SK-N-SH (cell line): ENCODE measurements at regions not wholly inside any gene's neighbourhood (a gene's known extent, or its start where the extent isn't known, plus 50 kb on each side); places are given as distances from the start of the nearest gene placed in this dataset.

Experiments used
- CTCF ChIA-PET: fragments of 300-600, 350-600 bp; formaldehyde crosslinking; extraction: SDS; loops from one replicate; lab custom pipeline; 2021; lab: Yijun Ruan, JAX
- POLR2A ChIA-PET: fragments of 350-600 bp; sonication (Branson Sonifier 250); formaldehyde crosslinking; extraction: SDS; loops from one replicate; lab custom pipeline; 2020; ENCODE audit warnings: antibody characterized with exemption, inconsistent platforms; lab: Yijun Ruan, JAX
- DNase-seq: peaks from one replicate; pipeline ENCODE4 v3.0.0; 2012
- H2AFZ ChIP-seq: fragments of 200-600 bp; sonication (generic); 2 replicates; pipeline ENCODE4 v1.8.1; 2016; ENCODE audit warnings: antibody characterized with exemption, mild to moderate bottlenecking, low read depth
- H3F3A ChIP-seq: fragments of 200-600 bp; sonication (generic); replicated peaks from 2 replicates; pipeline ENCODE3; 2016; ENCODE audit warnings: antibody characterized with exemption, mild to moderate bottlenecking; ENCODE audit not compliant: insufficient read depth
- H3K27ac ChIP-seq, 2 experiments: fragments of 200-500 bp in 1 of 2; fragments of 200-600 bp in 1 of 2; sonication (Bioruptor generic) in 1 of 2; sonication (generic), shearing (Covaris generic) in 1 of 2; 2 replicates each; pipeline versions ENCODE4 v1.5.1 to v1.6.1; 2014 to 2016; ENCODE audit warnings: low read depth in 2 of 2, inconsistent platforms in 1 of 2, low read length in 1 of 2, mild to moderate bottlenecking in 1 of 2, mixed read lengths in 1 of 2
- H3K27me3 ChIP-seq: fragments of 200-600 bp; sonication (generic), shearing (Covaris generic); 2 replicates; pipeline ENCODE4 v1.6.1; 2016; ENCODE audit warnings: mixed run types; ENCODE audit not compliant: insufficient read depth
- H3K36me3 ChIP-seq, 2 experiments: fragments of 200-500 bp in 1 of 2; fragments of 200-600 bp in 1 of 2; sonication (Bioruptor generic) in 1 of 2; sonication (generic) in 1 of 2; replicated peaks in 1 of 2; 2 replicates each; pipeline versions ENCODE3 to v1.5.1; 2014 to 2016; ENCODE audit warnings: low read length in 1 of 2, mild to moderate bottlenecking in 1 of 2; ENCODE audit not compliant: insufficient read depth in 2 of 2, control insufficient read depth in 1 of 2
- H3K4me1 ChIP-seq, 2 experiments: fragments of 200-500 bp in 1 of 2; fragments of 200-600 bp in 1 of 2; sonication (Bioruptor generic) in 1 of 2; sonication (generic), shearing (Covaris generic) in 1 of 2; 2 replicates each; pipeline versions ENCODE4 v1.5.1 to v1.6.1; 2014 to 2016; ENCODE audit warnings: low read depth in 1 of 2, low read length in 1 of 2, mixed run types in 1 of 2; ENCODE audit not compliant: insufficient read depth in 2 of 2, control insufficient read depth in 1 of 2
- H3K4me2 ChIP-seq: fragments of 200-600 bp; sonication (generic), shearing (Covaris generic); 2 replicates; pipeline ENCODE4 v1.6.1; 2017; ENCODE audit warnings: mixed run types
- H3K4me3 ChIP-seq, 2 experiments: fragments of 200-500 bp in 1 of 2; fragments of 200-600 bp in 1 of 2; sonication (Bioruptor generic) in 1 of 2; sonication (generic), shearing (Covaris generic) in 1 of 2; 2 replicates each; pipeline versions ENCODE4 v1.5.1 to v1.8.1; 2014 to 2016; ENCODE audit warnings: low read depth in 2 of 2, inconsistent platforms in 1 of 2, low read length in 1 of 2, mild to moderate bottlenecking in 1 of 2, mixed read lengths in 1 of 2, moderate library complexity in 1 of 2
- H3K79me2 ChIP-seq: fragments of 200-600 bp; sonication (generic); 2 replicates; pipeline ENCODE4 v1.8.1; 2017; ENCODE audit warnings: mild to moderate bottlenecking; ENCODE audit not compliant: insufficient read depth
- H3K9ac ChIP-seq: fragments of 200-600 bp; sonication (generic); 2 replicates; pipeline ENCODE4 v1.6.1; 2017; ENCODE audit warnings: mixed run types
- H3K9me2 ChIP-seq: fragments of 200-600 bp; sonication (generic); 2 replicates; pipeline ENCODE4 v1.6.1; 2017; ENCODE audit warnings: mixed run types
- H3K9me3 ChIP-seq: fragments of 200-600 bp; sonication (generic); 2 replicates; pipeline ENCODE4 v1.6.1; 2017; ENCODE audit warnings: mixed run types, mild to moderate bottlenecking, moderate library complexity
- H4K20me1 ChIP-seq: fragments of 200-600 bp; sonication (generic); 2 replicates; pipeline ENCODE4 v1.6.1; 2017; ENCODE audit warnings: mild to moderate bottlenecking, mixed run types; ENCODE audit not compliant: insufficient read depth
- EP300 ChIP-seq, 2 experiments: IDR thresholded peaks; 2 replicates each; pipeline versions ENCODE4 v1.4.0 to v1.6.1; 2012; ENCODE audit warnings: borderline replicate concordance in 1 of 2, low read depth in 1 of 2, low read length in 1 of 2
- FOXJ3 ChIP-seq: sonication (generic); formaldehyde crosslinking; IDR thresholded peaks from 2 replicates; pipeline ENCODE4 v1.5.1; 2020; ENCODE audit warnings: mild to moderate bottlenecking, missing genetic modification reagents
- FOXM1 ChIP-seq: IDR thresholded peaks from 2 replicates; pipeline ENCODE4 v1.4.0; 2012; ENCODE audit warnings: low read depth, mild to moderate bottlenecking
- GATA2 ChIP-seq: sonication (generic); formaldehyde crosslinking; IDR thresholded peaks from 2 replicates; pipeline ENCODE4 v1.5.0; 2020; ENCODE audit warnings: mild to moderate bottlenecking, missing genetic modification reagents
- MEF2A ChIP-seq: IDR thresholded peaks from 2 replicates; pipeline ENCODE4 v1.4.0; 2012; ENCODE audit warnings: low read depth, borderline replicate concordance
- MXI1 ChIP-seq: IDR thresholded peaks from 2 replicates; pipeline ENCODE4 v1.6.1; 2012; ENCODE audit warnings: mild to moderate bottlenecking, low read depth, low read length, improper control_type of control experiment
- NRF1 ChIP-seq: IDR thresholded peaks from 2 replicates; pipeline ENCODE4 v1.6.1; 2012; ENCODE audit warnings: low read depth, mild to moderate bottlenecking, low read length
- POLR2AphosphoS5 ChIP-seq: IDR thresholded peaks from 2 replicates; pipeline ENCODE4 v1.6.1; 2012; ENCODE audit warnings: low read depth, low read length
- RAD21 ChIP-seq: IDR thresholded peaks from 2 replicates; pipeline ENCODE4 v1.6.1; 2012; ENCODE audit warnings: mild to moderate bottlenecking, low read length
- RCOR1 ChIP-seq: fragments of 150-350 bp; IDR thresholded peaks from 2 replicates; pipeline ENCODE4 v1.6.1; 2017; ENCODE audit warnings: antibody characterized with exemption, low read length
- RFX5 ChIP-seq: IDR thresholded peaks from 2 replicates; pipeline ENCODE4 v1.6.1; 2012; ENCODE audit warnings: mild to moderate bottlenecking, improper control_type of control experiment, low read length
- RXRA ChIP-seq: IDR thresholded peaks from 2 replicates; pipeline ENCODE4 v1.4.0; 2012; ENCODE audit warnings: low read depth, mild to moderate bottlenecking, borderline replicate concordance
- SIN3A ChIP-seq: IDR thresholded peaks from 2 replicates; pipeline ENCODE4 v1.6.1; 2012; ENCODE audit warnings: low read depth, mild to moderate bottlenecking, low read length, moderate library complexity, borderline replicate concordance
- SMC3 ChIP-seq: IDR thresholded peaks from 2 replicates; pipeline ENCODE4 v1.6.1; 2012; ENCODE audit warnings: low read depth, low read length, improper control_type of control experiment
- TAF1 ChIP-seq: IDR thresholded peaks from 2 replicates; pipeline ENCODE4 v1.6.1; 2012; ENCODE audit warnings: low read depth, mild to moderate bottlenecking, low read length, moderate library complexity, borderline replicate concordance
- TCF12 ChIP-seq: IDR thresholded peaks from 2 replicates; pipeline ENCODE4 v1.4.0; 2012
- WGBS: methylation state at CpG from one replicate; pipeline ENCODE4 v1.1.6; 2017; ENCODE audit warnings: low lambda C conversion rate; 5-methylcytosine and 5-hydroxymethylcytosine counted together
- TF ChIP-seq, protein P1 (sequence below): fragments of 150-350 bp; IDR thresholded peaks from 2 replicates; pipeline ENCODE4 v1.6.1; 2017; ENCODE audit warnings: antibody characterized with exemption, low read length, low read depth, borderline replicate concordance
- TF ChIP-seq, protein P2 (sequence below): IDR thresholded peaks from 2 replicates; pipeline ENCODE4; 2012
- TF ChIP-seq, protein P3 (sequence below): IDR thresholded peaks from 2 replicates; pipeline ENCODE4 v1.4.0; 2012; ENCODE audit warnings: low read depth
- TF ChIP-seq, protein P4 (sequence below): fragments of 200-600 bp; sonication (generic); IDR thresholded peaks from 2 replicates; pipeline ENCODE4 v1.6.1; 2017; ENCODE audit warnings: antibody characterized with exemption, mild to moderate bottlenecking, moderate library complexity
- TF ChIP-seq, protein P5 (sequence below): IDR thresholded peaks from 2 replicates; pipeline ENCODE4 v1.4.0; 2012; ENCODE audit warnings: low read depth, borderline replicate concordance

DNA sequence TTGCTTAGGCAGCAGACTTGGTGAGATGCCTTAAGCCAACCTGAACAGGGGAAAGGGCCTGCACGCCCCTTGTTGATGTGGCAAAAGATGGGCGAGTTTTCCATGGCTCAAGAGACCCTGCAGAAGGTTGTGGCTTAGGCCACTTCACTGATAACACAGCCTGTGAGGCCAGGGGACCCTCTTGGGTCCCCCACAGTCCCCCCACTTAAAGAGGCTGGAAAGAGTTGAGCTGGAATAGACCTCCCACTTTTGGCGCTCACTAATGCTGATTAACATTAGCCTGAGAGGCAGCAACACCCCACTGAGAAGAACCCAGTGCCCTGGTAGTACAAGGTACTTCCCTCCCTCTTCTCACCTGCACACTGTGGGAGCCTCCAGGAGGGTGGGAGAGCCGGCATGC is 107.5 kb downstream of the TRIM29 start:
- H3K79me2 ChIP-seq, result no peaks in the 10 kb centered on the region
- peaks cover 0 to 21% of the 10 kb centered on the region in 2 experiments; a peak in 1 of 4 replicates for H3K4me1 ChIP-seq
- WGBS, result 14% methylated on average over 4 of the region's 4 CpGs
- POLR2A ChIA-PET, result no interaction called here
- no peak for DNase-seq
- H3K27ac ChIP-seq, result no peak overlapping the region
- no peaks in the 10 kb centered on the region for H3K27me3 ChIP-seq
- no peaks in the 10 kb centered on the region for H3F3A ChIP-seq
- H3K4me2 ChIP-seq, result no peak overlapping the region
- no peaks in the 10 kb centered on the region for H3K9me3 ChIP-seq
- no peak overlapping the region for H3K4me3 ChIP-seq
- no peak overlapping the region for H2AFZ ChIP-seq
- no peaks in the 10 kb centered on the region for H3K9me2 ChIP-seq
- H4K20me1 ChIP-seq, result no peaks in the 10 kb centered on the region
- CTCF ChIA-PET, result interaction anchor here (1.3 kb wide), 1 partner anchor 124 kb away, joined by 4 read pairs; no protein-coding TSS in a partner anchor
- TF ChIP-seq RXRA (no peak), RCOR1 (no peak), GATA2 (no peak), EP300 (IDR thresholded peaks at IDR 0.05; ENCODE audit: borderline replicate concordance in 1 of 2, low read depth in 1 of 2, low read length in 1 of 2) (no peak), FOXJ3 (no peak), RAD21 (no peak), RFX5 (no peak), MXI1 (no peak), NRF1 (no peak), SIN3A (no peak), MEF2A (no peak)
- TF ChIP-seq, protein P1, sequence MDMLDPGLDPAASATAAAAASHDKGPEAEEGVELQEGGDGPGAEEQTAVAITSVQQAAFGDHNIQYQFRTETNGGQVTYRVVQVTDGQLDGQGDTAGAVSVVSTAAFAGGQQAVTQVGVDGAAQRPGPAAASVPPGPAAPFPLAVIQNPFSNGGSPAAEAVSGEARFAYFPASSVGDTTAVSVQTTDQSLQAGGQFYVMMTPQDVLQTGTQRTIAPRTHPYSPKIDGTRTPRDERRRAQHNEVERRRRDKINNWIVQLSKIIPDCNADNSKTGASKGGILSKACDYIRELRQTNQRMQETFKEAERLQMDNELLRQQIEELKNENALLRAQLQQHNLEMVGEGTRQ, result no peak
- TF ChIP-seq, protein P2, sequence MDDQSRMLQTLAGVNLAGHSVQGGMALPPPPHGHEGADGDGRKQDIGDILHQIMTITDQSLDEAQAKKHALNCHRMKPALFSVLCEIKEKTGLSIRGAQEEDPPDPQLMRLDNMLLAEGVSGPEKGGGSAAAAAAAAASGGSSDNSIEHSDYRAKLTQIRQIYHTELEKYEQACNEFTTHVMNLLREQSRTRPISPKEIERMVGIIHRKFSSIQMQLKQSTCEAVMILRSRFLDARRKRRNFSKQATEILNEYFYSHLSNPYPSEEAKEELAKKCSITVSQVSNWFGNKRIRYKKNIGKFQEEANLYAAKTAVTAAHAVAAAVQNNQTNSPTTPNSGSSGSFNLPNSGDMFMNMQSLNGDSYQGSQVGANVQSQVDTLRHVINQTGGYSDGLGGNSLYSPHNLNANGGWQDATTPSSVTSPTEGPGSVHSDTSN, result no peak
- H3K9ac ChIP-seq, result no peak overlapping the region
- no peaks in the 10 kb centered on the region for H3K36me3 ChIP-seq

DNA sequence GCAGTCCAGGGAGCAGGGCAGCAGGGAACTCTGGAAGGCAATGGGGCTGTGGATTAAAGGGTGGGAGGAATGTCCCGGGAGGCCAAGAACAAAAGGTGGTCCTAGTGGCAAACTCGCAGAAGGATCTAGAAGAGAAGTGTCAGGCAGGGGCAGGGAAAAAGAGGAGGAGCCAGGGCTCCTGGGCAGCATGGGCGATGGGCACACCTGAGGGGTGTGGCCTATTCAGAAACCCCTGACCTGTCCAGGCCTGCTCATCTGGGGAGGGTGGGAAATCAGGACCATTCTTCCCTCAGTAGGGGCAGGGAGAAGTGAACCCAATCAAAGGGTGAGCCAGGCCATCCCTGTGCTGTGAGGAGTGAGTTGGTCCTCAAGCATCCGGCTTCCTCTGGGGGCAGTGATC is 108.6 kb downstream of the TRIM29 start:
- Histone ChIP-seq H3K4me3 (no peak overlapping the region), H3K9me3 (no peaks in the 10 kb centered on the region), H3K9ac (no peak overlapping the region), H3K27ac (no peak overlapping the region), H3K27me3 (no peaks in the 10 kb centered on the region), H3K79me2 (no peaks in the 10 kb centered on the region), H2AFZ (no peak overlapping the region), H3K4me1 (peaks cover 0 to 20% of the 10 kb centered on the region in 2 experiments; a peak in 2 of 4 replicates), H3K36me3 (no peaks in the 10 kb centered on the region), H3K9me2 (no peaks in the 10 kb centered on the region), H4K20me1 (no peaks in the 10 kb centered on the region), H3K4me2 (no peak overlapping the region), H3F3A (no peaks in the 10 kb centered on the region)
- DNase-seq, result no peak
- POLR2A ChIA-PET, result no interaction called here
- CTCF ChIA-PET, result no interaction called here
- 19% methylated on average over 4 of the region's 4 CpGs for WGBS
- TF ChIP-seq RFX5 (no peak), NRF1 (no peak), FOXJ3 (no peak), POLR2AphosphoS5 (no peak), SMC3 (no peak), RCOR1 (no peak), FOXM1 (no peak), MEF2A (no peak), EP300 (IDR thresholded peaks at IDR 0.05; ENCODE audit: borderline replicate concordance in 1 of 2, low read depth in 1 of 2, low read length in 1 of 2) (no peak), TCF12 (no peak), RXRA (no peak), TAF1 (no peak)
- TF ChIP-seq, protein P1, result no peak
- TF ChIP-seq, protein P3, sequence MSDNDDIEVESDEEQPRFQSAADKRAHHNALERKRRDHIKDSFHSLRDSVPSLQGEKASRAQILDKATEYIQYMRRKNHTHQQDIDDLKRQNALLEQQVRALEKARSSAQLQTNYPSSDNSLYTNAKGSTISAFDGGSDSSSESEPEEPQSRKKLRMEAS, result no peak
- TF ChIP-seq, protein P4, sequence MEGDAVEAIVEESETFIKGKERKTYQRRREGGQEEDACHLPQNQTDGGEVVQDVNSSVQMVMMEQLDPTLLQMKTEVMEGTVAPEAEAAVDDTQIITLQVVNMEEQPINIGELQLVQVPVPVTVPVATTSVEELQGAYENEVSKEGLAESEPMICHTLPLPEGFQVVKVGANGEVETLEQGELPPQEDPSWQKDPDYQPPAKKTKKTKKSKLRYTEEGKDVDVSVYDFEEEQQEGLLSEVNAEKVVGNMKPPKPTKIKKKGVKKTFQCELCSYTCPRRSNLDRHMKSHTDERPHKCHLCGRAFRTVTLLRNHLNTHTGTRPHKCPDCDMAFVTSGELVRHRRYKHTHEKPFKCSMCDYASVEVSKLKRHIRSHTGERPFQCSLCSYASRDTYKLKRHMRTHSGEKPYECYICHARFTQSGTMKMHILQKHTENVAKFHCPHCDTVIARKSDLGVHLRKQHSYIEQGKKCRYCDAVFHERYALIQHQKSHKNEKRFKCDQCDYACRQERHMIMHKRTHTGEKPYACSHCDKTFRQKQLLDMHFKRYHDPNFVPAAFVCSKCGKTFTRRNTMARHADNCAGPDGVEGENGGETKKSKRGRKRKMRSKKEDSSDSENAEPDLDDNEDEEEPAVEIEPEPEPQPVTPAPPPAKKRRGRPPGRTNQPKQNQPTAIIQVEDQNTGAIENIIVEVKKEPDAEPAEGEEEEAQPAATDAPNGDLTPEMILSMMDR, result no peak
- TF ChIP-seq, protein P5, sequence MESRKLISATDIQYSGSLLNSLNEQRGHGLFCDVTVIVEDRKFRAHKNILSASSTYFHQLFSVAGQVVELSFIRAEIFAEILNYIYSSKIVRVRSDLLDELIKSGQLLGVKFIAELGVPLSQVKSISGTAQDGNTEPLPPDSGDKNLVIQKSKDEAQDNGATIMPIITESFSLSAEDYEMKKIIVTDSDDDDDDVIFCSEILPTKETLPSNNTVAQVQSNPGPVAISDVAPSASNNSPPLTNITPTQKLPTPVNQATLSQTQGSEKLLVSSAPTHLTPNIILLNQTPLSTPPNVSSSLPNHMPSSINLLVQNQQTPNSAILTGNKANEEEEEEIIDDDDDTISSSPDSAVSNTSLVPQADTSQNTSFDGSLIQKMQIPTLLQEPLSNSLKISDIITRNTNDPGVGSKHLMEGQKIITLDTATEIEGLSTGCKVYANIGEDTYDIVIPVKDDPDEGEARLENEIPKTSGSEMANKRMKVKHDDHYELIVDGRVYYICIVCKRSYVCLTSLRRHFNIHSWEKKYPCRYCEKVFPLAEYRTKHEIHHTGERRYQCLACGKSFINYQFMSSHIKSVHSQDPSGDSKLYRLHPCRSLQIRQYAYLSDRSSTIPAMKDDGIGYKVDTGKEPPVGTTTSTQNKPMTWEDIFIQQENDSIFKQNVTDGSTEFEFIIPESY, result no peak
- TF ChIP-seq, all 33 proteins: peak for 0
